ENCODE measurements at regions not wholly inside any gene's neighbourhood (a gene's known extent, or its start where the extent isn't known, plus 50 kb on each side); places are given as distances from the start of the nearest gene placed in this dataset.

DNA sequence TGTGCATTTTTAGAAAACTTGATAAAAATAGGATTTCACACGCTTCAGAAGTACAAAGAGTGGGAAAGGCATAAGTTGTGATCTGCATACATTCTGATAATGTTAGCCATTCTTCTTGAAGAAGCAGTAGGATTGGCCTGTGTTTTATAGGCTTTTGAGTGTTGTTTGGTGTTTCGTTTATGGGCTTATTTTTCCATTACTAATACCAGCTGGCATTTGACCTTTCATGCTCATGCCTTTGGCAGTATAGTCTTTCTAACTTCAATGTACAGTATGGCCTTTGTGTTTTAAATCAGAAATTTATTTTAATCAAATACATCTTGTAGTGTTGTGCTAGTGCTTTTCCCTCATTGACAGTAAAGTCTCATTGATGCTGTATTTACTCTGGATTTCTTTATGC, 51.5 kb upstream of the SLC4A4 start:
- no peak for DNase-seq

DNA sequence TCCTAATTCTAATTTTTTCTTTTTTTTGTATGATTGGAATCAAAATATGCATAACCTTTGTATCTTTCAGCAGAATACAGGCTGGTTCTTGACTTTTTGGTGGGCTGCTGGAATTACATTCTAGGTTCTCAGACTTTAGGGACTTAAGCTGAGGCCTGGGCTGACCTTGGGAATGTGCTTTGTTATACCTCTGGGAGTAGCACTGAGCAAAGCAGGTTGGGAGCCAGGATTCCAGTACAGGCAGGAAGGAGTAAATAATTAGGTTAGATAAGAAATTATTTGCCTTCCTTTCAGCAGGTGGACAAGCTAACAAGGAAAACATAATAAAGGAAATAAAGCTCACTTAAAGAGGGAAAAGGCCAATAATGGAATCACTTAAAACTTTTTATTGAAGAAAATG, 49.9 kb upstream of the SLC4A4 start:
- DNase-seq, result no peak
